ENCODE measurements at regions not wholly inside any gene's neighbourhood (a gene's known extent, or its start where the extent isn't known, plus 50 kb on each side); places are given as distances from the start of the nearest gene placed in this dataset.

DNA sequence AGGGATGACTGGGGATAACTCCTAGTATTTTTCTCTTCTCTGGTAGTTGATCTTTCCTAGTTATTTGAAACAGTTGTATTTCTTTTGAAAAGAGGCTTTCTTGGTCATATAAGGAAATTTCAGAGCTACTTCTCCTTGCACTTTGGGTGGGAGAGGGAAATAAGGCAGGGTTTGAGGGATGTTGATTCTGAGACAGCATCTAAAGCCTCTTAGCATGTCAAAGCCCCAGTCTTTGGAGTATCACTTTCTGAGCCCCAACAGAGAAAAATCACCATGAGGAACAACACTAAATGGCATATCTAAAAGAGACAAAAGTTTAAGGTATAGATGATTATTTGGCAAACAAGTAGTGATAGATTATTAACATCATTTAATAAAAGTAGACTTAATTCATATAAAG is 688.1 kb downstream of the TRAM1L1 start:
- Histone ChIP-seq H3K27me3 (no peaks in the 10 kb centered on the region), H3K9me3 (no peaks in the 10 kb centered on the region), H3K36me3 (no peaks in the 10 kb centered on the region), H3K4me1 (no peaks in the 10 kb centered on the region), H3K4me3 (no peak overlapping the region), H3K27ac (no peak overlapping the region)
- TF ChIP-seq EP300 (IDR thresholded peaks at IDR 0.05) (no peak), POLR2A (IDR thresholded peaks at IDR 0.05) (no peak), POLR2AphosphoS5 (IDR thresholded peaks at IDR 0.05) (no peak)
- TF ChIP-seq, protein P1, sequence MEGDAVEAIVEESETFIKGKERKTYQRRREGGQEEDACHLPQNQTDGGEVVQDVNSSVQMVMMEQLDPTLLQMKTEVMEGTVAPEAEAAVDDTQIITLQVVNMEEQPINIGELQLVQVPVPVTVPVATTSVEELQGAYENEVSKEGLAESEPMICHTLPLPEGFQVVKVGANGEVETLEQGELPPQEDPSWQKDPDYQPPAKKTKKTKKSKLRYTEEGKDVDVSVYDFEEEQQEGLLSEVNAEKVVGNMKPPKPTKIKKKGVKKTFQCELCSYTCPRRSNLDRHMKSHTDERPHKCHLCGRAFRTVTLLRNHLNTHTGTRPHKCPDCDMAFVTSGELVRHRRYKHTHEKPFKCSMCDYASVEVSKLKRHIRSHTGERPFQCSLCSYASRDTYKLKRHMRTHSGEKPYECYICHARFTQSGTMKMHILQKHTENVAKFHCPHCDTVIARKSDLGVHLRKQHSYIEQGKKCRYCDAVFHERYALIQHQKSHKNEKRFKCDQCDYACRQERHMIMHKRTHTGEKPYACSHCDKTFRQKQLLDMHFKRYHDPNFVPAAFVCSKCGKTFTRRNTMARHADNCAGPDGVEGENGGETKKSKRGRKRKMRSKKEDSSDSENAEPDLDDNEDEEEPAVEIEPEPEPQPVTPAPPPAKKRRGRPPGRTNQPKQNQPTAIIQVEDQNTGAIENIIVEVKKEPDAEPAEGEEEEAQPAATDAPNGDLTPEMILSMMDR (IDR thresholded peaks at IDR 0.05), result no peak
- intact Hi-C loops (cut with DNase I), result no loop called here
- DNase-seq, result no peak

DNA sequence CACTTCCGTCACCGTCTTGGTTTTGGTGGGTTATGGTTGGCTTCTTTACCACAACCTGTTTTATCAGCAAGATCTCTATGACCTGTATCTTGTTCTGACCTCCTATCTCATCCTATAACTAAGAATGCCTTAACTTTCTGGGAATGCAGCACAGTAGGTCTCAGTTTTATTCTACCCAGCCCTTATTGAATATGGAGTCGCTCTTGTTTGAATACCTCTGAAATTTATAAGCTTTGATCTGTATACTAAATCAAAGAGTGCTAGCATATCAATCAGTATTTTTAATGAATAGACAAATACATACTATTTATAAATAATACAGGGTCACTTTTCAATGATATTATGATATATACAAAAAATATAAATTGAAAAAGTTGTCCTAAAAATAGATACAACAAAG is 690.0 kb downstream of the TRAM1L1 start:
- DNase-seq, result no peak
- intact Hi-C loops (cut with DNase I), result no loop called here
- no peak for TF ChIP-seq EP300 (IDR thresholded peaks at IDR 0.05)
- no peak for TF ChIP-seq POLR2AphosphoS5 (IDR thresholded peaks at IDR 0.05)
- no peak for TF ChIP-seq POLR2A (IDR thresholded peaks at IDR 0.05)
- TF ChIP-seq, protein P1 (IDR thresholded peaks at IDR 0.05), result no peak
- H3K27ac ChIP-seq, result no peak overlapping the region
- H3K4me1 ChIP-seq, result no peaks in the 10 kb centered on the region
- 84 to 89% methylated on average over 3 of the region's 3 CpGs for WGBS, 2 donors
- H3K27me3 ChIP-seq, result no peaks in the 10 kb centered on the region
- no peaks in the 10 kb centered on the region for H3K36me3 ChIP-seq
- H3K9me3 ChIP-seq, result no peaks in the 10 kb centered on the region
- H3K4me3 ChIP-seq, result no peak overlapping the region

GRCh38 chr4:116391020-116391419 is 694.4 kb downstream of the TRAM1L1 start:
- 42 to 44% methylated on average over 2 of the region's 2 CpGs for WGBS, 2 donors
- Histone ChIP-seq H3K27me3 (no peaks in the 10 kb centered on the region), H3K9me3 (no peaks in the 10 kb centered on the region), H3K4me1 (no peaks in the 10 kb centered on the region), H3K4me3 (no peak overlapping the region), H3K36me3 (no peaks in the 10 kb centered on the region), H3K27ac (no peak overlapping the region)
- intact Hi-C loops (cut with DNase I), result no loop called here
- no peak for DNase-seq
- TF ChIP-seq POLR2AphosphoS5 (IDR thresholded peaks at IDR 0.05) (no peak), EP300 (IDR thresholded peaks at IDR 0.05) (no peak), POLR2A (IDR thresholded peaks at IDR 0.05) (no peak)
- TF ChIP-seq, protein P1 (IDR thresholded peaks at IDR 0.05), result no peak

GRCh38 chr4:116389139-116389538 is 696.2 kb downstream of the TRAM1L1 start:
- no peak for TF ChIP-seq EP300 (IDR thresholded peaks at IDR 0.05)
- no peak for TF ChIP-seq POLR2A (IDR thresholded peaks at IDR 0.05)
- no peak for TF ChIP-seq POLR2AphosphoS5 (IDR thresholded peaks at IDR 0.05)
- TF ChIP-seq, protein P1 (IDR thresholded peaks at IDR 0.05), result no peak
- WGBS, 2 donors, result 29 to 53% methylated on average over 2 of the region's 2 CpGs

DNA sequence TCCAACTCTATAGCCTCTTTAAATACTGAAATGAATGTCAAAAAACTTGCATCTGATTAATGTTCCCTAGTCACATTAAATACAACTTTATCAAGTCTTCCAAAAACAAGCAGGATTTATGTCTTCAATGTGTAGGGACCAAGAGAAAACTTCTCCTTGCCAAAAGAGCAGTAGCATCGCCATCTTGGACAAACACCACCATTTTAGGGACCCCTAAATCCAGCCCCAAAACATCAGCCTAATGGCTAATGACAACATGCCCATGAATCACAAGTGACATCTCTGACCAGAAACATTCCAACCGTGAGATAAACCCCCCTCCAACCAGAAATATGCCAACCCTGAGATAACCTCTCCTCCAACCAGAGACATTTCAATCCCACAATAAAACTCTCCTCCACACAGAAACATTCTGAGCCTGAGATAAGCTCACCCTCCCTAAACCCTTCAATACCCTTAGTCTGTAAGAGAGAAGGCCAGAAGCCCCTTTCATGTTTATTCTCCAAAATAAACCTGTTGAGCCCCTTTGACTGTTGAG is 697.4 kb downstream of the TRAM1L1 start:
- DNase-seq, result no peak
- Histone ChIP-seq H3K27ac (no peak overlapping the region), H3K9me3 (no peaks in the 10 kb centered on the region), H3K4me1 (no peaks in the 10 kb centered on the region), H3K4me3 (no peak overlapping the region), H3K36me3 (no peaks in the 10 kb centered on the region), H3K27me3 (no peaks in the 10 kb centered on the region)
- TF ChIP-seq POLR2AphosphoS5 (IDR thresholded peaks at IDR 0.05), result no peak
- TF ChIP-seq, protein P1 (IDR thresholded peaks at IDR 0.05), result no peak
- no peak for TF ChIP-seq POLR2A (IDR thresholded peaks at IDR 0.05)
- no peak for TF ChIP-seq EP300 (IDR thresholded peaks at IDR 0.05)
- intact Hi-C loops (cut with DNase I), result no loop called here
- 45 to 63% methylated on average over 2 of the region's 2 CpGs for WGBS, 2 donors

More at GRCh38 chr4:116389139-116389538, 696.2 kb downstream of the TRAM1L1 start:
- H3K36me3 ChIP-seq, result no peaks in the 10 kb centered on the region
- H3K4me1 ChIP-seq, result no peaks in the 10 kb centered on the region
- H3K27me3 ChIP-seq, result no peaks in the 10 kb centered on the region
- H3K4me3 ChIP-seq, result no peak overlapping the region
- H3K27ac ChIP-seq, result no peak overlapping the region
- no peak for DNase-seq
- no peaks in the 10 kb centered on the region for H3K9me3 ChIP-seq
- intact Hi-C loops (cut with DNase I), result no loop called here

Measured in sigmoid colon (tissue), 6 donors.